Thyroid gland (tissue), 4 donors: ENCODE measurements at regions not wholly inside any gene's neighbourhood (a gene's known extent, or its start where the extent isn't known, plus 50 kb on each side); places are given as distances from the start of the nearest gene placed in this dataset.

ENCODE experiments used
- POLR2A ChIP-seq, 2 donors: fragments of 450-650 bp; IDR thresholded peaks; one replicate each; pipeline ENCODE4 v1.6.1; 2017; ENCODE audit warnings: antibody characterized with exemption in 2 of 2, mild to moderate bottlenecking in 2 of 2, moderate library complexity in 1 of 2
- TF ChIP-seq, protein P1 (sequence below), 6 experiments: fragments of 200-600 bp in 3 of 6; fragments of 450-650 bp in 3 of 6; sonication (generic) in 3 of 6; IDR thresholded peaks; one replicate each; pipeline ENCODE4 v1.5.1; 2016 to 2019; ENCODE audit warnings: antibody characterized with exemption in 6 of 6, mild to moderate bottlenecking in 2 of 6, inconsistent platforms in 1 of 6, moderate library complexity in 1 of 6

DNA sequence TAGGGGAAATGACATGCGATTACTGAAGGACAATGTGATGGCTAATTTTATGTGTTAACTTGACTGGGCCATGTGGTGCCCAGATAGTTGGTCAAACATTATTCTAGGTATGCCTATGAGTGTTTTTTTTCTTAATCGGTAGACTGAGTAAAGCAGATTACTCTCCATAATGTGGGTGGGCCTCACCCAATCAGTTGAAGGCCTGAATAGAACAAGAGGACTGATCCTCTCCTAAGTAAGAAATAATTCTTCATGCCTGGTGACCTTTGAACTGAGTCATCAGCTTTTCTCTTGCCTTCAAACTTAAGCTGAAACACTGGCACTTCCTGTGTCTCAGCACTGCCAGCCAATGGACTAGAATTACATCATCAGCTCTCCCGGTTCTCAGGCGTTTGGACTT is 164.0 kb upstream of the FGF13 start:
- TF ChIP-seq, protein P1, sequence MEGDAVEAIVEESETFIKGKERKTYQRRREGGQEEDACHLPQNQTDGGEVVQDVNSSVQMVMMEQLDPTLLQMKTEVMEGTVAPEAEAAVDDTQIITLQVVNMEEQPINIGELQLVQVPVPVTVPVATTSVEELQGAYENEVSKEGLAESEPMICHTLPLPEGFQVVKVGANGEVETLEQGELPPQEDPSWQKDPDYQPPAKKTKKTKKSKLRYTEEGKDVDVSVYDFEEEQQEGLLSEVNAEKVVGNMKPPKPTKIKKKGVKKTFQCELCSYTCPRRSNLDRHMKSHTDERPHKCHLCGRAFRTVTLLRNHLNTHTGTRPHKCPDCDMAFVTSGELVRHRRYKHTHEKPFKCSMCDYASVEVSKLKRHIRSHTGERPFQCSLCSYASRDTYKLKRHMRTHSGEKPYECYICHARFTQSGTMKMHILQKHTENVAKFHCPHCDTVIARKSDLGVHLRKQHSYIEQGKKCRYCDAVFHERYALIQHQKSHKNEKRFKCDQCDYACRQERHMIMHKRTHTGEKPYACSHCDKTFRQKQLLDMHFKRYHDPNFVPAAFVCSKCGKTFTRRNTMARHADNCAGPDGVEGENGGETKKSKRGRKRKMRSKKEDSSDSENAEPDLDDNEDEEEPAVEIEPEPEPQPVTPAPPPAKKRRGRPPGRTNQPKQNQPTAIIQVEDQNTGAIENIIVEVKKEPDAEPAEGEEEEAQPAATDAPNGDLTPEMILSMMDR (IDR thresholded peaks at IDR 0.05): no peak
- TF ChIP-seq POLR2A (IDR thresholded peaks at IDR 0.05): no peak
